ENCODE measurements at regions not wholly inside any gene's neighbourhood (a gene's known extent, or its start where the extent isn't known, plus 50 kb on each side); places are given as distances from the start of the nearest gene placed in this dataset.
A peak's percentile ranks its signal among the peaks of the same experiment; 100 is the strongest.
"Not testable (repeated sequence)": the region's sequence is repeated elsewhere in the genome, so short reads cannot be mapped to it uniquely, and the experiment has no call there.

DNA sequence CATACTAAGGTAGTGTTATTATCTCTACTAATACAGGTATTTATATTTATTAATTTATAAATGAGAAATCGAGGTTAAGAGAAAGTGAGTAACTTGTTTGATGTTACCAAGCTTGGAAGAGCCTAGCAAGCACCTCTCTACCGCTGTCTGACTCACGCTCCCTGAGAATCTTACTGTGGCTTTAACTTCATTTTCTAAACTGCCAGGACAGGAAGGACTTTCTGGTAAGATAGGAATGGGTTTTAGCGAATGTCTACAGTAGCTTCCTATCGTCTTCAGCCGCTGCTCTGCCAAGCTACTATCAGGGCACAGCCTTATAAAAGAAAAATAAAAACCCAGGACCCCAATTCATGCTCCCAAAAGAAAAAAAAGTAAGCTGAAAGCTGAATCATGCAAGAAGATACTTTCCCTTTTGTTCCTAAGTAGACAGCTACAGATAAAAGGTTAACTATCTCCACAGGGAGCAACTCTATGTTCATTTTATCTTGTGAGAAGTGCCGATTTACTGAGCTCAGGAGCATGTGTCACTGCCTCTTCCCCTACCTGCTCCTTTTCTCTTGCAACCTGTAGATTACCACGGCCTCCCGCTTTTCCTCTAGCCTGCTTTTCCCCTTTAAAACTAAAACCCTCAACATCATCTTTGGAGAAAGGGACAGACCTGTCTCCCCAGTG lies 60.2 kb downstream of the THNSL1 start:
- no peak for DNase-seq (ENCODE audit: low spot score)
- in situ Hi-C loops (cut with HindIII; ENCODE audit: low sequenced_read_pairs): no loop called here

- DNase-seq (ENCODE audit: low spot score): no peak
- in situ Hi-C loops (cut with HindIII; ENCODE audit: low sequenced_read_pairs): no loop called here
Measured at GRCh38 chr10:25078658-25079431, 62.4 kb downstream of the THNSL1 start.

DNA sequence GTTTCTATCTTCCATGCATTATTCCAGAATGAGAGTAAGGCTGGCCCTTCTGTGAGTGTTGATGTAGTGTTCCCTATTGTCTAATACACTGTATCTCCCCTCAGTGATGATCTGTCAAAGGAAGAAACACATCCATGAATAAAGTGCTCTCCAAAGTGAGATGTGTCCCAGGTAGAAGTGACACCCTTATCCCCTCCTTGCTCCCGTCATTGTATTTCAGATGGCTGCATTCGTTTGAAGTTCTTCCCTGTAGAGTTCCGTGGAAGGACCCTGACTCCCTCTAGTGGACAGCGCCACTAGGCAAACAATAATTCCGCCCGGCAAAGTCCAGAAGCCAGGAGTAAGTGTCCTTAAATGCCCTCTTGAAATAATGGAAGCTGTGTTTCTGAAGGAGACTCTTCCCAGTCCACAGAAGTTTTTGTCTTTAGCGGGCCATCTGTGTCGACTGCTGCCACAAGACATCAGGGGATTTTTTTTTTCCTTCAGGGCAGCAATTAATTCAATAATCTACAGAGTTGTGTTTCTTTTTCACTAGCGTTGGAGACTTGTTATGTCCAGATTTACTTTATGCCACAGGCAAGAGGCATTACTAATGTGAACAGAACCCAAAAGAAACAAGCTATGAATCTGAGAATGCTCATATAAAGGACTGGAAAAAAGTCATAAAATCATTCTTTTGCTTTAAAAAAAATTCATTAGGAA lies 64.6 kb downstream of the THNSL1 start:
- in situ Hi-C loops (cut with HindIII; ENCODE audit: low sequenced_read_pairs): no loop called here
- DNase-seq (ENCODE audit: low spot score): peak; percentile 92

GRCh38 chr10:25082276-25083204 lies 66.1 kb downstream of the THNSL1 start:
- DNase-seq (ENCODE audit: low spot score): no peak
- in situ Hi-C loops (cut with HindIII; ENCODE audit: low sequenced_read_pairs): no loop called here

- in situ Hi-C loops (cut with HindIII; ENCODE audit: low sequenced_read_pairs): no loop called here
- DNase-seq (ENCODE audit: low spot score): peak; percentile 9
Measured at GRCh38 chr10:25083546-25084111, 67.2 kb downstream of the THNSL1 start.

DNA sequence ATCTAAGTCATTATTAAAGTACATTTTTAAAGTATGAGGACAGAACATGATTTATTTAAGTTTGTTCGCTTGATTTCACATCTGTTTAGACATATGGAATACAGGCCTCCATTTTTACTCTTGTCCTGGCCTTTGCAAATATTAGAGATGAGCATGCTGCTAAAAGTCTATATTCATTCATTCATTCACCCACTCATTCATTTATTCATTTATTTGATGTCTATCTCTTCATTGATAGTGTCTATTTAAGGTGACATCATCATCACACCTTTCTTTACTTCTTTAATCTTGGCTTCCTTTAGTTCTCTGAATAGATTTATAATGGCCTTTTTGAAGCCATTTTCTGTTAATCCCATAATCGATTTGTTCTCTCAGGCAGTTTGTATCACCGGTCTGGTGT lies 68.0 kb downstream of the THNSL1 start:
- DNase-seq (ENCODE audit: low spot score): no peak
- in situ Hi-C loops (cut with HindIII; ENCODE audit: low sequenced_read_pairs): no loop called here

DNA sequence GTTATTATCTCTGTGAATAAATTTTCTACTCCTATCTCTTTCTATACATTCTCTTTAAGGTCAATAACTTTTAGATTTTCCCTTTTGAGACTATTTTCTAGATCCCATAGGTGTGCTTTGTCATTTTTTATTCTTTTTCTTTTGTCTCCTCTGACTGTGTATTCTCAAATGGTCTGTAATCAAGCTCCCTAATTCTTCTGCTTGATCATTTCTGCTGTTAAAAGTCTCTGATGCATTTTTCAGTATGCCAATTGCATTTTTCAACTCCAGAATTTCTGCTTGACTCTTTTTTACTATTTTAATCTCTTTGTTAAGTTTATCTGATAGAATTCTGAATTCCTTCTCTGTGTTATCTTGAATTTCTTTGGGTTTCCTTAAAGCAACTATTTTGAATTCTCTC lies 78.2 kb downstream of the THNSL1 start:
- in situ Hi-C loops (cut with HindIII; ENCODE audit: low sequenced_read_pairs): no loop called here

GRCh38 chr10:25097669-25098411 lies 77.0 kb upstream of the GPR158 start:
- in situ Hi-C loops (cut with HindIII; ENCODE audit: low sequenced_read_pairs): no loop called here
- DNase-seq (ENCODE audit: low spot score): no peak

More for the DNA sequence above, 78.2 kb downstream of the THNSL1 start:
- DNase-seq (ENCODE audit: low spot score): no peak

DNA sequence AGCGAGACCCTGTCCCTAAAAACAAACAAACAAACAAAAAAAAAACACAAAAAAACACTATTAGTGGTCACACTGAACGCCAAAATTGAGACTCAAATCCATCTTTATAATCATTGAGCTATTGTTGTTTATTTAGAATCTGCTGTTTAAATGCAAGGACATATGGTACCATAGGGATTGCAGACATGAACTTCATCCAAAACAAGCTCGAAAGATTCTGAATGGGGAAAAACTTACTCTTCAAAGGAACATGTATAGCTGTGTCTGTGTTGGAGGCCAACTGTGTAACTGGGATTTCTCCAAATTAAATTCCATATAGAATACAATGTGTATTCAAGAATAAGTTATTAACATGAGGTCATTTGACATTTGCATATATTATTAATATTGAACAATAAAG lies 74.7 kb upstream of the GPR158 start:
- in situ Hi-C loops (cut with HindIII; ENCODE audit: low sequenced_read_pairs): no loop called here
- no peak for DNase-seq (ENCODE audit: low spot score)

DNA sequence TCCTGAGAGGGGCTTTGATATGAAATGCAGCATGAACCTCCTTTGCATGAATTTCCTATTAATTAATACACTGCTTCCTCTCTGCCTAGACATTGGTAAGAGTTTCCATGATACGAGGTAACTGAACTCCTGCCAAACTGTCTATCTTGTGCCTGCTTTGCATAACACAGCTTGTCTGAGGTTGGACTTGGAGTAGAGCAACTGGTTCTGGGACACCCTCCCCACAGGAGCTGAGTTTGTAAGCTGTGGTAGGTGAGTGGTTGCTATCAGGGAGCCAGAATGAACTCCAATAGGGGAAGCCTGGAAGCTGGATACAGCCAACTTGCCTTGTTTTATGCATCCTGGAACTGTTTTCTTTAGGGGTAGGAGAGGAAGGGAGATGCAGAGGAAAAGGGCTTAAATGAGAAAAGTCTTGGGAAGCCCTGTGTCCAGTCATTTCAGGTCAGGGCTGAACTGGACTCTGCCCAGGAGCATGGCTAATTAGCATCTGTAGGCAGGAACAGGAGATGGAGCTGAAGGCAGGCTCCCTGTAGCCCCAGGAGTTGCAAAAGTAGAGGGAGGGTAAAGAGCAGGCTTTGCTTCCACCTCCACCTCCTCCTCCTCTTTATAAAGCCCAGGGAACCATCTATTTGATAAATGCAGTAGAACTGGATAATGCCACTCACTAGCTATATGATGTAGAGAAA lies 73.2 kb upstream of the GPR158 start:
- in situ Hi-C loops (cut with HindIII; ENCODE audit: low sequenced_read_pairs): no loop called here
- DNase-seq (ENCODE audit: low spot score): no peak

DNA sequence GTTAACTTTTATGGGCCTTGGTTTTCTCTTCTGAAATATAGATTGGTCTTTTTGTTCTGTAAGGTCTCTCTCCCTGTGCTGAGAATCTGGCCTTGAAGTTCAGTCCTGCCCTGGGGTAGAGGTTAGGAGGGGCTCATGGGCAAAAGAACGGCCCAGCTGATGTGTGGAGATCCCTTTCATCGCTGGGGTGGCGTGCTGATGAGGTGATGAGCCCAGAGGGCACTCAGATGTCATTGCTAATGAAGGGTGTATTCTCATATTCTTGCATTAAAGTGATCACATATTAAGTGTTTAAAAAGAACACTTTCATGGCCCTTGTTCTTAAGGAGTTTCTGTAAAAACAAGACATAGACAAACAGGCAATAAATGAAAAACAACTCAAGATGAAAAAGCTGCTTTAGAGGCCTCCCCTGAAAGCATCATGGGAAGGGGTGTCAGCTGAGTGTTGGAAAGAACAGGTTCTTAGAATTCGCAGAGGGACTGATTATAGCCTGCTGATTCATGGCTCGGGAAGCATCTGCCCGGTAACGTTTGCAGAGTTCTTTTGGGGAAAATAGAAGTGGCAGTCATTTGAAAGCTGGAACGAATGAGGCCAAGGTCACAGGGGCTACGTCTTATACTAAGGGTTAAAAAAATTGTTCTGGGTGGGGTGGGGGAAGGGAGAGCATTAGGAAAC lies 72.5 kb upstream of the GPR158 start:
- no peak for DNase-seq (ENCODE audit: low spot score)
- in situ Hi-C loops (cut with HindIII; ENCODE audit: low sequenced_read_pairs): no loop called here

GRCh38 chr10:25103703-25104102 lies 71.1 kb upstream of the GPR158 start:
- in situ Hi-C loops (cut with HindIII; ENCODE audit: low sequenced_read_pairs): no loop called here
- no peak for DNase-seq (ENCODE audit: low spot score)

GRCh38 chr10:25104441-25104840 lies 70.4 kb upstream of the GPR158 start:
- in situ Hi-C loops (cut with HindIII; ENCODE audit: low sequenced_read_pairs): no loop called here
- peak; percentile 51 for DNase-seq (ENCODE audit: low spot score)

GRCh38 chr10:25105262-25105661 lies 69.5 kb upstream of the GPR158 start:
- no peak for DNase-seq (ENCODE audit: low spot score)
- in situ Hi-C loops (cut with HindIII; ENCODE audit: low sequenced_read_pairs): no loop called here

DNA sequence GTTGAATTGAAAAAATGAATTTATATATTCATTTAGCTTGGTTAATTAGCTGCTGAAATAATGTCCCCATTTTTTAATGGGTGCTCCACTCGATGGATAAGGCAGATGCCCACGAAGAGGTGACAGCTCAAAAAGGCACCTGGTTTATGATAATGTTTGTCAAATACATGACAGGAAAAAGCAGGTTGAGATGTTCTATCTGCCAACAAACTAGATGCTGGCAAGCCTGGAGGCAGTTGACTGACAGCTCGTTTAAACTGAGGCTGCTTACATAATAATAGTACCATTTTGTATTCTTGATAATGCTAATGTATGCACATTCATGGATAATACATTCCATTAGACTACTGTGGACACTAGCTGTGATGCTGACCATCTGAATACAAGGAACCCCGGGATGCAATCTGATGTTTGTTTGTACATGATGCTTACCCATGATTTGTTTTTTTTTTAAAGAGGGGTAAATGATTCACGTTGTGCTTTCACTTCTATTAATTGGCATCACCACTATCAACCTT lies 69.0 kb upstream of the GPR158 start:
- no peak for DNase-seq (ENCODE audit: low spot score)
- in situ Hi-C loops (cut with HindIII; ENCODE audit: low sequenced_read_pairs): no loop called here

GRCh38 chr10:25107756-25108155 lies 67.0 kb upstream of the GPR158 start:
- no peak for DNase-seq (ENCODE audit: low spot score)

GRCh38 chr10:25109896-25110295 lies 64.9 kb upstream of the GPR158 start:
- in situ Hi-C loops (cut with HindIII; ENCODE audit: low sequenced_read_pairs); DNase-seq (ENCODE audit: low spot score): not testable (repeated sequence)

More at GRCh38 chr10:25107756-25108155, 67.0 kb upstream of the GPR158 start:
- in situ Hi-C loops (cut with HindIII; ENCODE audit: low sequenced_read_pairs): no loop called here

Data from G401 (cell line).